CD4-positive, alpha-beta T cell treated with Interleukin-6 for 4 hours (primary cell): ENCODE measurements at regions not wholly inside any gene's neighbourhood (a gene's known extent, or its start where the extent isn't known, plus 50 kb on each side); places are given as distances from the start of the nearest gene placed in this dataset.

Source experiments
- DNase-seq: peaks from one replicate; pipeline ENCODE4 v3.0.0-alpha.2; 2020; ENCODE audit warnings: mixed read lengths

- DNase-seq = no peak
Observed at GRCh38 chr7:55624813-55625212, 52.5 kb upstream of the VOPP1 start.

DNA sequence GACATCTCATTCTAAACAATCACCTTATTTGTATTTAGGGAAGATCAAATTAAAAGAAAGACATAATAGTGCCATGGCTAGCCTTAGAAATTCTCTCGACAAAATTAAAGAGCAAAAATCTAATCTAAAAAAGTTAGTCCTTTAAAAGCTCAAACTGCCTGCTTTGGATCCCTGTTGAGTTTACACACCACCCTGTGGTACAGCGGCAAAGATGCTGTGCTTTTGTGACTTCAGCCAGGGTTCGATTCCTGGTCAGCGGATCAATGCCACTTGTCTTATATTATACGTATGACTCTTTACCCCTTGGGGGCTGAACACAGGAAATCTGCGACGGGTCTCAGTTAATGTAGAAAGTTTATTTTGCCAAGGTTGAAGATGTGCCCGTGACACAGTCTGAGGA lies 51.3 kb upstream of the VOPP1 start:
- no peak for DNase-seq

DNA sequence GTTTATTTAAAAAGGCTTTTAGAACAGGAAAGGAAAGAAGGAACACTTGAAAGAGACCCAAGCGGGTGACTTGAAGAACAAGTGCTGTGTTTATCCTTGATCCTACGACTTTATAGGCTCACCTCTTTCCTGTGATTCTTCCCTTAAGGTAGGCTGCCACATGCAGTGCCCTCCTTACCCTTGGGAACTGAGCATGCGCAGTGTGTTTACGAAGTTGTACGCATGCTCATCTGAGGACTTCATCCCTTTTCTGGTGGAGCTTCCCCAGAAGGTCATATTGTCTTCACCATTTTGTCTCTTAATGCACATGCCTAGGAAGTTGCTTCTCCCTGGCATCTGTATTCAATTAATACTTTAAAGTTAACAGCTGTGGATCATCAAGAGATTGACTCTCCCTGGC lies 49.9 kb upstream of the VOPP1 start:
- DNase-seq = no peak
